Activated naive CD4-positive, alpha-beta T cell treated with anti-CD3 and anti-CD28 coated beads, Interleukin-2, amount 50 U/mL, for 24 hours (primary cell): ENCODE measurements at regions not wholly inside any gene's neighbourhood (a gene's known extent, or its start where the extent isn't known, plus 50 kb on each side); places are given as distances from the start of the nearest gene placed in this dataset.
"Not testable (repeated sequence)": the region's sequence is repeated elsewhere in the genome, so short reads cannot be mapped to it uniquely, and the experiment has no call there.

Source experiments
- H3K27ac Mint-ChIP-seq: one replicate; pipeline ENCODE4 v1.8.0; 2021; ENCODE audit warnings: mild to moderate bottlenecking, mixed read lengths
- H3K27me3 Mint-ChIP-seq: one replicate; pipeline ENCODE4 v1.8.0; 2021; ENCODE audit warnings: mixed read lengths
- H3K36me3 Mint-ChIP-seq: one replicate; pipeline ENCODE4 v1.8.0; 2021; ENCODE audit warnings: mixed read lengths
- H3K4me1 Mint-ChIP-seq: one replicate; pipeline ENCODE4 v1.8.0; 2021; ENCODE audit warnings: mixed read lengths
- H3K4me3 Mint-ChIP-seq: one replicate; pipeline ENCODE4 v1.8.0; 2021; ENCODE audit warnings: mild to moderate bottlenecking, mixed read lengths
- H3K9me3 Mint-ChIP-seq: one replicate; pipeline ENCODE4 v1.8.0; 2021; ENCODE audit warnings: mixed read lengths

GRCh38 chr19:28603453-28603852 is 609.5 kb downstream of the UQCRFS1 start:
- peaks cover 3% of the 10 kb centered on the region for H3K36me3 Mint-ChIP-seq

DNA sequence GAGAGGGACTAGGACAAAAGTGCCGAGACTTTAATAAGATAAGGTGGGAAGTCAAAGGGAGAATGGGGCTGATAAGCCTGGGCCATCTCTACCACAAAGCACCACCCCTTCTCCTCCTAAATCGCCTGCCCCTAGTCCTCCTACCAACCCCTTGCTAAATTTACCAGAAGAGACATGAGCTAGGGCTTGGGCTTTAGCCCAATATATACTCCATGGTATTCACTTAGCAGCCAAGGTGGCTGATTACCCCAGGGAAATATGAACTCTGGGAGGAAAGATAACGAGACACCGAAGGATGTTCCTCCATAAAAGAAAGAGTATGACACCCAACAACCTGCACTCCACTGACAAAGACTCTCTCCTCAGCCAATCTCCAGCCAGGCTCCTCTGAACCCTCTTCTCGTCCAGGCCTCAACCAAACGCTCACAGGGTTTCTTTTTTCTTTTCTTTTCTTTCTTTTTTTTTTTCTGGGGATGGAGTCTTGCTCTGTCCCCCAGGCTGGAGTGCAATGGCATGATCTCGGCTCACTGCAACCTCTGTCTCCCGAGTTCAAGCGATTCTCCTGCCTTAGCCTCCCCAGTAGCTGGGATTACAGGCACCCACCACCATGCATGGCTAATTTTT is 610.2 kb downstream of the UQCRFS1 start:
- H3K4me1 Mint-ChIP-seq = no peaks in the 10 kb centered on the region
- H3K27me3 Mint-ChIP-seq = no peaks in the 10 kb centered on the region
- H3K9me3 Mint-ChIP-seq = peaks cover 15% of the 10 kb centered on the region
- no peak overlapping the region for H3K27ac Mint-ChIP-seq
- no peak overlapping the region for H3K4me3 Mint-ChIP-seq
- peaks cover 2% of the 10 kb centered on the region for H3K36me3 Mint-ChIP-seq

More at GRCh38 chr19:28603453-28603852, 609.5 kb downstream of the UQCRFS1 start:
- H3K4me1 Mint-ChIP-seq = no peaks in the 10 kb centered on the region
- peaks cover 19% of the 10 kb centered on the region for H3K9me3 Mint-ChIP-seq
- H3K4me3 Mint-ChIP-seq = no peak overlapping the region
- H3K27ac Mint-ChIP-seq = no peak overlapping the region
- H3K27me3 Mint-ChIP-seq = no peaks in the 10 kb centered on the region

DNA sequence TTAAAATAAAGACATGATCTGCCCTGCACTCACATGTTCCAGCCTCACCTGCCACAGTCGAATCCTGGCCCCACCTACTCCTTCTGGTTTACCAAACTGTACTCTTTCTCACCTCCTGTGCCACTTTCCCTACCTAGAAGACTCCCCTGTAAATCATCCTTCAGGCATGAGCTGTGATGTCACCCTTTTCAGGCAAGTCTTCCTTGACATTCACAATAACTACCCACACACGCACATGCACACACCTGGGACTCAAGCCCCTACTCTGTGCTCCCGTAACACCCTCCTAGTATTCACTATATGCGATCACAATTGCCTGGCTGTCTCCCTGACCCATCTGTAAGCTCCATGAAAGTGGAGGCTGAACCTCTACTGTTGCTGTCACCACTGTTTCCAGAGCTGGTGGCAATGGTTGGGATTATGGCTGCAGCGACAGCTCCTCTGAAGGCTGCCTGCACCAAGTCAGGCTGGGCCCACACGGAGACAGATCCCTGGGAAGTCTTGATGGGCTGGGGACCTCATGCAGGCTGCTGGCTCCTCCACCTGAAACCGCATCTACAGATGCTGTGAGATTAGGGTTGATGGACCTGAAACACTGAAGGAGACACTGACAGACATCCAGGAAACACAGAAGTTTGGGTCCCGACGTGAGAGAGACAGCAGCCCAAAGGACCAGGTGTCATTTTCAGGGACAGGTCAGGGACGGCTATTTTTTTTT is 611.1 kb downstream of the UQCRFS1 start:
- Mint-ChIP-seq H3K36me3 (peaks cover 2% of the 10 kb centered on the region), H3K27ac (no peak overlapping the region), H3K4me1 (no peaks in the 10 kb centered on the region), H3K27me3 (no peaks in the 10 kb centered on the region), H3K9me3 (peaks cover 10% of the 10 kb centered on the region), H3K4me3 (no peak overlapping the region)

DNA sequence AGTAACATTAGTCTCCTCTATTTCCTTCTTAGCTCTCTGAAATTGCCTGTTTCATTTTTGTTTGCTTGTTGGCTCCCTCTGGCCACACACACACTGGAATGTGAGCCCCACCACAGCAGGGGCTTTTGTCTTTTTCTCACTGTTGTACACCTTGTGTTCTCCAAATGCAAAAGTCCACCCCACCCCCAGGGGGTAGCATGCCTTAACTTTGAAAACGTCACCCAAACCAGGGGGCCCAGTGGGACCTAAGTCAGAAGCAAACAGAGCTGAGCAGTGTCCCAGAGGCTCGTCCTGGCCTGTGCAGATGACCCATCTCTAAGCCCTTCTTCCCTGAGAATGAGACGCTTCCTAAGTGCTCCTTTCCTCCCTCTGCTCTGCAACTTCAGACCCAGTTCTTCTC is 614.1 kb downstream of the UQCRFS1 start:
- no peak overlapping the region for H3K4me3 Mint-ChIP-seq
- no peak overlapping the region for H3K27ac Mint-ChIP-seq
- no peaks in the 10 kb centered on the region for H3K36me3 Mint-ChIP-seq
- H3K27me3 Mint-ChIP-seq = no peaks in the 10 kb centered on the region
- no peaks in the 10 kb centered on the region for H3K9me3 Mint-ChIP-seq
- no peaks in the 10 kb centered on the region for H3K4me1 Mint-ChIP-seq

DNA sequence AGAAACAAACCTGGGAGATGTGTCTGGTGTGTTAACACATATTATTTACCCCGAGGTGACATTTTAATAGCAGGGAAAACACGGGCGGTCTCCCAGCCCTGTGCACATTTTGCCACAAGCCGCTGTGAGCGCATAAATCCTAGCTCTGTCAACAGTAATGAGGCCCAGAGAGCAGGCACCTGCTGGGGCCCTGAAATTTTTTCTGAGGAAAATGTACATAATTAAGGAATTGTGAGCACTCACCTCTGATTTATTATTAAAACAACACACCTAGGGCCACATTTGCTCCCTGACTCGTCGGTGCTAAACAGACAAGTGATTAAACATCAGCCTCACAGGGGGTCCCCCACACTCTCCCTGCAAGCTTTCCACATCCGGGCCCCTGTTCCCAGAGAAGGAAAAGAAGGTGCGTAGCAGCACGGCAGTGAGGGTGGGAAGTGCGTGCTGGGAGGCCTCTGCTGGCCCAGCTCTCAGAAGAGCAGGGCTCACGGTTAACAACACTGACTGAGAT is 616.3 kb downstream of the UQCRFS1 start:
- Mint-ChIP-seq H3K27ac (no peak overlapping the region), H3K9me3 (no peaks in the 10 kb centered on the region), H3K4me3 (no peak overlapping the region), H3K27me3 (no peaks in the 10 kb centered on the region), H3K36me3 (no peaks in the 10 kb centered on the region), H3K4me1 (no peaks in the 10 kb centered on the region)

GRCh38 chr19:28595722-28596480 is 617.0 kb downstream of the UQCRFS1 start:
- Mint-ChIP-seq H3K9me3 (no peaks in the 10 kb centered on the region), H3K36me3 (no peaks in the 10 kb centered on the region)

GRCh38 chr19:28594737-28595136 is 618.2 kb downstream of the UQCRFS1 start:
- H3K27me3 Mint-ChIP-seq = no peaks in the 10 kb centered on the region
- H3K4me1 Mint-ChIP-seq = no peaks in the 10 kb centered on the region
- H3K4me3 Mint-ChIP-seq = no peak overlapping the region

More at GRCh38 chr19:28595722-28596480, 617.0 kb downstream of the UQCRFS1 start:
- H3K4me3 Mint-ChIP-seq = no peak overlapping the region
- H3K27me3 Mint-ChIP-seq = no peaks in the 10 kb centered on the region
- H3K4me1 Mint-ChIP-seq = no peaks in the 10 kb centered on the region
- H3K27ac Mint-ChIP-seq = no peak overlapping the region

GRCh38 chr19:28589991-28590411 is 623.0 kb downstream of the UQCRFS1 start:
- not testable (repeated sequence) for H3K27me3 Mint-ChIP-seq, H3K27ac Mint-ChIP-seq, H3K4me3 Mint-ChIP-seq, H3K36me3 Mint-ChIP-seq, H3K4me1 Mint-ChIP-seq, H3K9me3 Mint-ChIP-seq

More at GRCh38 chr19:28594737-28595136, 618.2 kb downstream of the UQCRFS1 start:
- no peaks in the 10 kb centered on the region for H3K36me3 Mint-ChIP-seq
- no peaks in the 10 kb centered on the region for H3K9me3 Mint-ChIP-seq
- no peak overlapping the region for H3K27ac Mint-ChIP-seq

DNA sequence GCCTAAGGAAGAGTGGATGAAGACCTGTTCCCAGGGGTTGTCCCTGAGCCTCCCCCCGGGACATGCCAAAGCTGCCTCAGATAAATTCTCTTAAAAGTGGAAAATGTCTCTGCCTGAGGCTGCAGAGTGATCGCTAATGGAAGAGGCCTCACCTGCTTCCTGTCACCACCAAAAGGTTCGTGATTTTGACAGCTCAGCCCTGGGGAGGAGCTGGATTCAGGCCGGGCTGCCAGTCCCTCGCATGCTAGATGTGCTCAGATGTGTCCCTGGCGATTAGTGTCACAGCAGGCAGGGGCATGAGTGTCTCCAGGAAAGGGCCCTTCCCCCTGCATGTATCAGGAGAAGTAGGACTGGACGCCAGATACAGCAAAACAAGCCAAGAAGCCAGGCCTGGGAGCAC is 626.5 kb downstream of the UQCRFS1 start:
- no peaks in the 10 kb centered on the region for H3K27me3 Mint-ChIP-seq
- no peaks in the 10 kb centered on the region for H3K4me1 Mint-ChIP-seq
- H3K9me3 Mint-ChIP-seq = no peaks in the 10 kb centered on the region
- H3K27ac Mint-ChIP-seq = no peak overlapping the region
- H3K4me3 Mint-ChIP-seq = no peak overlapping the region
- no peaks in the 10 kb centered on the region for H3K36me3 Mint-ChIP-seq

DNA sequence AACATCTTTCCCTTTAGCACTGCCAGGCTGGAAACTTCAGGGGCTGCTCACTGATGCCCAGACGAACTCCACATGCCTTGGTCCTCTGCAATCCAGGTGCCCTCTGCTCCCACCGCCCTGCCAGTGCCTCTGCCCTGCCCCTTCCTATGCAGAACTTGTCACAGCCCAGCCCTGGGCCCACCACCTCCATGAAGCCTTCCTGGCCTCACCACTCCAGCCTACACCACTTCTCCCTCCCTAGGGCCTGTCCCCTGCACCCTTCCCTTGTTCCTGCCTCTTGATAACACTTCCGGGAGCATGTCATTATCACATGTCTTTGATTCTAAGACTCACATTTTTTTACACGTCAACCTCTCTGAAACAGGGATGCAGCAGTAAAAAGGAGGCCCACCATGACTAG is 627.2 kb downstream of the UQCRFS1 start:
- Mint-ChIP-seq H3K27me3 (no peaks in the 10 kb centered on the region), H3K9me3 (no peaks in the 10 kb centered on the region), H3K4me3 (no peak overlapping the region), H3K4me1 (no peaks in the 10 kb centered on the region), H3K27ac (no peak overlapping the region), H3K36me3 (no peaks in the 10 kb centered on the region)

GRCh38 chr19:28583713-28584112 is 629.2 kb downstream of the UQCRFS1 start:
- Mint-ChIP-seq H3K27ac (no peak overlapping the region), H3K27me3 (no peaks in the 10 kb centered on the region), H3K4me3 (no peak overlapping the region), H3K36me3 (no peaks in the 10 kb centered on the region), H3K9me3 (peaks cover 3% of the 10 kb centered on the region), H3K4me1 (no peaks in the 10 kb centered on the region)

- Mint-ChIP-seq H3K4me3 (no peak overlapping the region), H3K27ac (no peak overlapping the region), H3K27me3 (no peaks in the 10 kb centered on the region), H3K4me1 (no peaks in the 10 kb centered on the region), H3K9me3 (peaks cover 3% of the 10 kb centered on the region), H3K36me3 (no peaks in the 10 kb centered on the region)
Observed at GRCh38 chr19:28583242-28583641, 629.7 kb downstream of the UQCRFS1 start.

DNA sequence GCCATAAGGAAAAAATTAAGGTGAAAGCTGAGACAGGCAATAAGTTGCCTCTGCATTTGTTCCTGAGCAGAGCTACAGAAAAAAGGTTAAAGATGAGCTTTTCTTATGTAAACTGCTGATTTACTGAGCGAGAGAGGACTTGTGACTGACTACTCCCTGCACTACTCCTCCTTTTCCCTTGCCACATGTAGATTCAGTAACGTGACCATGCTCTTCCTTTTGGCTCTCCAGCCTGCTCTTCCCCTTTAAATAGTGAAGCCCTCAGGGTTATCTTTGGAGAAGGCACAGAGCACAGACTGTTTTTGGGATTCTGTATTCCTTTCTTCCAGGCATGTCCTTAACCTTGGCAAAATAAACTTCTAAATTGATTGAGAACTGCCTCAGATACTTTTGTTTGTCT is 630.2 kb downstream of the UQCRFS1 start:
- H3K27ac Mint-ChIP-seq = no peak overlapping the region
- no peaks in the 10 kb centered on the region for H3K4me1 Mint-ChIP-seq
- H3K36me3 Mint-ChIP-seq = no peaks in the 10 kb centered on the region
- H3K9me3 Mint-ChIP-seq = peaks cover 3% of the 10 kb centered on the region
- H3K27me3 Mint-ChIP-seq = no peaks in the 10 kb centered on the region
- no peak overlapping the region for H3K4me3 Mint-ChIP-seq

DNA sequence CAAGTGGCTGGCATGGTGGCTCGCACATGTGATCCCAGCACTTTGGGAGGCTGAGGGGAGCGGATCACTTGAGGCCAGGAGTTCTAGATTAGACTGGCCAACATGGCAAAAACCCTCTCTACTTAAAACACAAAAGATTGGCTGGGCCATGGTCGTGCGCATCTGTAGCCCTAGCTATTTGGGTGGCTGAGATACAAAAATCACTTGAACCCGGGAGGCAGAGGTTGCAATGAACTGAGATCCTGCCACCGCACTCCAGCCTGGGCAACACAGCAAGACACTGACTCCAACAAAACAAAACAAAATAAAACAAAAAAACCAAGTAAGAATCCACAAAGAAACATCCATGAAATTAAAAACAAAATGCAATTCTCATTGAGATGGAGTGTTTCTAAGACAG is 630.6 kb downstream of the UQCRFS1 start:
- H3K4me3 Mint-ChIP-seq = no peak overlapping the region

DNA sequence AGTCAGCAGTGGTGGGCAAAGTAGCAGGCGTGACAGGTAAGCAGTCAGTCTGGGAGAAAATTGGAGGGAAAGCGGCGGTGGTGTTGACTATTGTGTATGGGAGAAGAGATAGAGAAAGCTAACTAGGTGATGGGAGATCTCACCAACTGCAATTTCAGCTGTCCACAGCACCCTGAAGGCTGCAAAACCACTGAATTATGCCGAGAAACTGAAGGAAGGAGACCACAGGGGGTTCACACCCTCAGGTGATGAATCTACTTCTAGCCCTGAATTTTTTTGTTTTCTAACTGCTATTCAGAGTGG is 631.5 kb downstream of the UQCRFS1 start:
- no peaks in the 10 kb centered on the region for H3K4me1 Mint-ChIP-seq
- no peak overlapping the region for H3K27ac Mint-ChIP-seq
- no peak overlapping the region for H3K4me3 Mint-ChIP-seq

More for the DNA sequence above, 630.6 kb downstream of the UQCRFS1 start:
- Mint-ChIP-seq H3K27ac (no peak overlapping the region), H3K27me3 (no peaks in the 10 kb centered on the region), H3K4me1 (no peaks in the 10 kb centered on the region), H3K9me3 (peaks cover 3% of the 10 kb centered on the region), H3K36me3 (no peaks in the 10 kb centered on the region)

More for the DNA sequence above, 631.5 kb downstream of the UQCRFS1 start:
- Mint-ChIP-seq H3K9me3 (peaks cover 3% of the 10 kb centered on the region), H3K36me3 (no peaks in the 10 kb centered on the region), H3K27me3 (no peaks in the 10 kb centered on the region)
